OCI-LY3 (cell line): ENCODE measurements at regions not wholly inside any gene's neighbourhood (a gene's known extent, or its start where the extent isn't known, plus 50 kb on each side); places are given as distances from the start of the nearest gene placed in this dataset.

Source experiments
- H2AFZ ChIP-seq: fragments of 200-600, 300-600 bp; shearing (Covaris generic); 2 replicates; pipeline ENCODE4 v1.6.0; 2014; ENCODE audit warnings: antibody characterized with exemption, low read depth, low read length
- H3K27ac ChIP-seq: fragments of 200-600, 300-600 bp; sonication (generic); 2 replicates; pipeline ENCODE4 v1.5.1; 2014; ENCODE audit warnings: mild to moderate bottlenecking, low read length, moderate library complexity, mixed read lengths
- H3K27me3 ChIP-seq: fragments of 200-600, 300-600 bp; sonication (generic); 2 replicates; pipeline ENCODE4 v1.6.1; 2014; ENCODE audit warnings: low read depth, low read length, mixed read lengths
- H3K36me3 ChIP-seq: fragments of 200-600, 300-600 bp; sonication (generic); replicated peaks from 2 replicates; pipeline ENCODE3; 2014; ENCODE audit warnings: low read depth, low read length, mixed read lengths
- H3K4me1 ChIP-seq: fragments of 300-600, 200-600 bp; sonication (generic); 2 replicates; pipeline ENCODE4 v1.6.1; 2014; ENCODE audit warnings: low read length, mixed read lengths
- H3K4me2 ChIP-seq: fragments of 200-600, 300-600 bp; sonication (generic); 2 replicates; pipeline ENCODE4 v1.6.1; 2014; ENCODE audit warnings: low read length, mixed read lengths
- H3K4me3 ChIP-seq: fragments of 300-600, 200-600 bp; sonication (generic); 2 replicates; pipeline ENCODE4 v1.5.1; 2014; ENCODE audit warnings: antibody characterized with exemption, mild to moderate bottlenecking, low read length, moderate library complexity
- H3K79me2 ChIP-seq: fragments of 300-600, 200-600 bp; shearing (Covaris generic); 2 replicates; pipeline ENCODE4 v1.6.1; 2014; ENCODE audit warnings: mild to moderate bottlenecking, low read length, mixed read lengths
- H3K9ac ChIP-seq: fragments of 300-600, 200-600 bp; shearing (Covaris generic); 2 replicates; pipeline ENCODE4 v1.6.0; 2014; ENCODE audit warnings: mild to moderate bottlenecking, low read length, moderate library complexity
- H3K9me3 ChIP-seq: fragments of 200-600, 300-600 bp; shearing (Covaris generic); 2 replicates; pipeline ENCODE4 v1.6.1; 2014; ENCODE audit warnings: low read length, mixed read lengths; ENCODE audit not compliant: insufficient read depth
- H4K20me1 ChIP-seq: fragments of 200-600, 300-600 bp; sonication (generic); 2 replicates; pipeline ENCODE4 v1.6.1; 2016; ENCODE audit warnings: low read length, mixed read lengths; ENCODE audit not compliant: insufficient read depth
- CTCF ChIP-seq: fragments of 200-600, 300-600 bp; sonication (generic); IDR thresholded peaks from 2 replicates; pipeline ENCODE4 v1.5.1; 2014; ENCODE audit warnings: antibody characterized with exemption, low read length, low read depth
- EZH2phosphoT487 ChIP-seq: fragments of 200-600 bp; shearing (Covaris generic); IDR thresholded peaks from 2 replicates; pipeline ENCODE4 v1.6.1; 2018; ENCODE audit warnings: antibody characterized with exemption, mixed run types, low read depth

DNA sequence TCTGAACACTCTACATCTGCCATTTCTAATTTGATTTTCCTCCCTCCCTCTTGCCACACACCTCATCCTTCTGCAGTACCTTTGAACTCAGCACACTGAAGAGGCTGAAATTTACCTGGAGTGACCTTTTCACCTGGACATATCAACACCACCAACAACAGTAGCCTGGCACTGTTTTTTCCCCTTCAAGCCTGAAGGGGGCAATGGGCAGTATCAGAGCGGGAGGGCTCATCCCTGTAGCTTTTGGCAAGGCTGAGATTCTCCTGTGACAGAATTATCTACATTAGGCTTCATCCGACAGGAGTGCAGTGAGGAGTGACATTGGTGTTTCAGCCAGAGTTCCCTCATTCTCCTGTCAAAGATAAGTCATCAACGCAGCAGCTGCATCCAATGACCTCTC, 312.8 kb upstream of the SPTLC3 start:
- Histone ChIP-seq H3K4me3 (no peak overlapping the region), H3K4me2 (no peak overlapping the region), H3K79me2 (no peaks in the 10 kb centered on the region), H3K9ac (no peak overlapping the region), H3K27me3 (no peaks in the 10 kb centered on the region), H3K27ac (no peak overlapping the region), H3K4me1 (no peaks in the 10 kb centered on the region), H3K36me3 (no peaks in the 10 kb centered on the region), H4K20me1 (no peaks in the 10 kb centered on the region), H3K9me3 (no peaks in the 10 kb centered on the region), H2AFZ (no peak overlapping the region)
- TF ChIP-seq CTCF (no peak), EZH2phosphoT487 (no peak)

GRCh38 chr20:12698817-12699216, 310.0 kb upstream of the SPTLC3 start:
- peaks cover 8% of the 10 kb centered on the region for H3K4me1 ChIP-seq
- no peak overlapping the region for H2AFZ ChIP-seq
- no peak overlapping the region for H3K4me2 ChIP-seq
- TF ChIP-seq EZH2phosphoT487 = no peak
- no peak overlapping the region for H3K9ac ChIP-seq
- H3K27ac ChIP-seq = no peak overlapping the region
- H3K79me2 ChIP-seq = no peaks in the 10 kb centered on the region
- no peaks in the 10 kb centered on the region for H3K36me3 ChIP-seq
- no peaks in the 10 kb centered on the region for H3K9me3 ChIP-seq
- H3K4me3 ChIP-seq = no peak overlapping the region
- no peaks in the 10 kb centered on the region for H4K20me1 ChIP-seq
- no peaks in the 10 kb centered on the region for H3K27me3 ChIP-seq

DNA sequence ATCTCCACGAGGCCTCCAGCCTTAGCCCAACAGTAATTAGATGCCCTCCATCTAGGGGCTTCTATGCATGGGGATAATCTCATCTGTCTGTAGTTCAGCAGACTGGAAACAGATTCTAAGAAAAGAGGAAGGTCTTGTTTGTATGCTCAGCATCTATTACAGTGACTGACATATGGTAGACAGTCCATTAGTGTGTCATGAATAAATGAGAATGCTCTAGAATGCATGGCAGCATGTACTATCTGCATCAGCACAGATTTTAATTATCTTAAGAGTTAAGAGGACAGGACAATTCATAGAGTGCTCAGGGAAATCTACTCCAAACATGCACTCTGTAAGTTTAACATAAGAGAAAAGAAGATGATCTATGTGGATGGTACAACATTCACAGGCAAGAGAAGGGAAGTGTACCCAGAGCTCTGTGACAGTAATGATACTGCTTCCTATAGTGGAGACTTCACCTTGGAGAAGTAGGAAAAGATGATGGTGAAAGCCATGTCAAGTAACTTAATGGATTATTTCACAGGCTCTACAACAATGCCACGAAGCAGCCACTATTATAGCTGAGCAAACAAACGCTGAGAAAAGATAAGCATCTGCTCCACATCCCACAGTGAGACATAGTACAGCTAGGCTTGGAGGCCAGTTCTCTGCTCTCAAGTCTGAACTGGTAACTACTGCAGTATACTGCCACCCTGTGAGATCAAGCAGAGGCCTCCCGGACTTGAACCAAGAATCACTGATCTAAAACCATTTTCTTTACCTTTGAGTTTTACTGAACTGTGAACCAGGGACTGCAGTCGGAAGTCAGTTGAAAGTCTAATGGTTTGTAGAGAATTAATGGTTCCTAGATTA, 309.2 kb upstream of the SPTLC3 start:
- no peaks in the 10 kb centered on the region for H4K20me1 ChIP-seq
- H2AFZ ChIP-seq = no peak overlapping the region
- no peak overlapping the region for H3K4me2 ChIP-seq
- no peaks in the 10 kb centered on the region for H3K79me2 ChIP-seq
- no peaks in the 10 kb centered on the region for H3K36me3 ChIP-seq
- no peaks in the 10 kb centered on the region for H3K9me3 ChIP-seq
- TF ChIP-seq CTCF = no peak
- no peak for TF ChIP-seq EZH2phosphoT487
- no peak overlapping the region for H3K27ac ChIP-seq
- H3K4me1 ChIP-seq = peaks cover 8% of the 10 kb centered on the region
- H3K27me3 ChIP-seq = no peaks in the 10 kb centered on the region
- H3K9ac ChIP-seq = no peak overlapping the region
- H3K4me3 ChIP-seq = no peak overlapping the region

GRCh38 chr20:12700701-12701100, 308.1 kb upstream of the SPTLC3 start:
- TF ChIP-seq CTCF (no peak), EZH2phosphoT487 (no peak)
- peaks cover 8% of the 10 kb centered on the region for H3K4me1 ChIP-seq

More at GRCh38 chr20:12700701-12701100, 308.1 kb upstream of the SPTLC3 start:
- Histone ChIP-seq H2AFZ (no peak overlapping the region), H3K27ac (no peak overlapping the region), H3K4me2 (no peak overlapping the region), H3K27me3 (no peaks in the 10 kb centered on the region), H3K9me3 (no peaks in the 10 kb centered on the region), H3K79me2 (no peaks in the 10 kb centered on the region), H3K4me3 (no peak overlapping the region), H3K36me3 (no peaks in the 10 kb centered on the region), H3K9ac (no peak overlapping the region), H4K20me1 (no peaks in the 10 kb centered on the region)
